ENCODE measurements at regions not wholly inside any gene's neighbourhood (a gene's known extent, or its start where the extent isn't known, plus 50 kb on each side); places are given as distances from the start of the nearest gene placed in this dataset.

DNA sequence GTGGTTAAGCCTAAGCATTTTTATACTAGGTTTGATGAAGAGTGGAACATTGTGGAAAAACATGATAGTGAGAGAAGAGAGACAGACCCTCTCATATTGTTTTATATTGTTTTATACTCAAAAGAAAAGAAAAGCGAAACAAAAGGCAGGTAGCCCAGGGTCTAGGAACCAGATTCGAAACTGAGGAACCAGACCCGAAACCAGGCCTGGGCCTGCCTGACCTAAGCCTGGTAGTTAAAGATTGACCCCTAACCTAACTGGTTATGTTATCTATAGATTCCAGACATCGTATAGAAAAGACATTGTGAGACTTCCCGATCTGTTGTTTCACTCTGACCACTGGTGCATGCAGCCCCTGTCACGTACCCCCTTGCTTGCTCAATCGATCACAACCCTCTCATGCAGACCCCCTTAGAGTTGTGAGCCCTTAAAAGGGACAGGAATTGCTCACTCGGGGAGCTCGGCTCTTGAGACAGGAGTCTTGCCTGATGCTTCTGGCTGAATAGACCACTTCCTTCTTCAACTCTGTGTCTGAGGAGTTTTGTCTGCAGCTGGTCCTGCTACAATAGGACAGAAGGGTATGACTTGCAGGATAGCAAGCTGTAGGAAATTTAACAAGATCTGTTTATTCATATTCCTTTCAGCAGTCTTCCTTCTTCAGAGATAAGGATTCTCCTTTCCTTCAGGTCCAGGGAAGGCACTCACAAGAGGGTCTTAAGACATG lies 147.1 kb upstream of the PLEKHA5 start:
- no peak for TF ChIP-seq POLR2A (IDR thresholded peaks at IDR 0.05; ENCODE audit: low read depth, low read length)
- TF ChIP-seq JUN (IDR thresholded peaks at IDR 0.05; ENCODE audit: borderline replicate concordance, insufficient read depth, insufficient read length, low read depth), result no peak
- no peak for TF ChIP-seq POLR2AphosphoS5 (IDR thresholded peaks at IDR 0.05; ENCODE audit: insufficient read depth, low read depth, low read length)
- TF ChIP-seq, protein P1, sequence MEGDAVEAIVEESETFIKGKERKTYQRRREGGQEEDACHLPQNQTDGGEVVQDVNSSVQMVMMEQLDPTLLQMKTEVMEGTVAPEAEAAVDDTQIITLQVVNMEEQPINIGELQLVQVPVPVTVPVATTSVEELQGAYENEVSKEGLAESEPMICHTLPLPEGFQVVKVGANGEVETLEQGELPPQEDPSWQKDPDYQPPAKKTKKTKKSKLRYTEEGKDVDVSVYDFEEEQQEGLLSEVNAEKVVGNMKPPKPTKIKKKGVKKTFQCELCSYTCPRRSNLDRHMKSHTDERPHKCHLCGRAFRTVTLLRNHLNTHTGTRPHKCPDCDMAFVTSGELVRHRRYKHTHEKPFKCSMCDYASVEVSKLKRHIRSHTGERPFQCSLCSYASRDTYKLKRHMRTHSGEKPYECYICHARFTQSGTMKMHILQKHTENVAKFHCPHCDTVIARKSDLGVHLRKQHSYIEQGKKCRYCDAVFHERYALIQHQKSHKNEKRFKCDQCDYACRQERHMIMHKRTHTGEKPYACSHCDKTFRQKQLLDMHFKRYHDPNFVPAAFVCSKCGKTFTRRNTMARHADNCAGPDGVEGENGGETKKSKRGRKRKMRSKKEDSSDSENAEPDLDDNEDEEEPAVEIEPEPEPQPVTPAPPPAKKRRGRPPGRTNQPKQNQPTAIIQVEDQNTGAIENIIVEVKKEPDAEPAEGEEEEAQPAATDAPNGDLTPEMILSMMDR (IDR thresholded peaks at IDR 0.05; ENCODE audit: extremely low read depth in 1 of 2, insufficient read depth in 1 of 2, low read depth in 1 of 2, low read length in 2 of 2), result no peak
